HG02759 (cell line): ENCODE measurements at regions not wholly inside any gene's neighbourhood (a gene's known extent, or its start where the extent isn't known, plus 50 kb on each side); places are given as distances from the start of the nearest gene placed in this dataset.

Source experiments
- ATAC-seq: cut with Tn5 transposase; IDR thresholded peaks from one replicate; pipeline ENCODE4 v1.9.1; 2021; ENCODE audit warnings: mild to moderate bottlenecking, moderate library complexity; ENCODE audit not compliant: unreplicated experiment

DNA sequence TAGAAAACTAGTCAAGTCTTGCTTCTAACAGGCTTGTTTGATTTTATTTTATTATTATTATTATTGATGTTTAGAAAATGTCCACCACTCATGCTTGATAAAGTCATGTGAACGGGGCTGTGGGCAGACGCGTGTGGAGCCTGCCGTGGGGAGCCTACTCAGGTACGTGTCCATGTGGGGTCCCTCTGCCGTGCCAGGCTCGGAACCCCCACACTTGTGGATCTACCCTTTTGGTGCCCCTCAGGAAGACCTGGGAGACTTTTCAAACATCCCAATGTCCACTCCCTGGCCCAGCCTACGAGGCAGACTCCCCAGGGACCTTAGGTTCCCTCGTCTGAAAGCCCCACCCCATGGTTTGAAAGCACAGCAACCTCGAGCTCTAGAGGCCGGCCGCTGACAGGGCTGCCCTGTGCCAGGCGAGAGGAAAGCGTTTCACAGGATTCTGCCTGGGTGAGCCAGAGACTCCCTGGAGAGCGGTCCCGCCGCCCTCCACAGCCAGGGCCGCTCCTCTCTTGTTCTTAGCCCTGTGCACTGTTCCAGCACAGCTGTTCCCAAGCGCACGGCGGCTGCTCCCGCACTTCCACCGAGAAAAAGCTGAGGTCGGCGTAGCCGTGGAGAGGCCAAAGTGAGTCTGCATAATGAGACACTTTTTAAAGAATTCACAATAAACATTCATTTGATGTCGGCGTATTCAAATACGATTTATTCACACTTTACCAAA is 249.7 kb downstream of the TTLL2 start:
- ATAC-seq = no peak

DNA sequence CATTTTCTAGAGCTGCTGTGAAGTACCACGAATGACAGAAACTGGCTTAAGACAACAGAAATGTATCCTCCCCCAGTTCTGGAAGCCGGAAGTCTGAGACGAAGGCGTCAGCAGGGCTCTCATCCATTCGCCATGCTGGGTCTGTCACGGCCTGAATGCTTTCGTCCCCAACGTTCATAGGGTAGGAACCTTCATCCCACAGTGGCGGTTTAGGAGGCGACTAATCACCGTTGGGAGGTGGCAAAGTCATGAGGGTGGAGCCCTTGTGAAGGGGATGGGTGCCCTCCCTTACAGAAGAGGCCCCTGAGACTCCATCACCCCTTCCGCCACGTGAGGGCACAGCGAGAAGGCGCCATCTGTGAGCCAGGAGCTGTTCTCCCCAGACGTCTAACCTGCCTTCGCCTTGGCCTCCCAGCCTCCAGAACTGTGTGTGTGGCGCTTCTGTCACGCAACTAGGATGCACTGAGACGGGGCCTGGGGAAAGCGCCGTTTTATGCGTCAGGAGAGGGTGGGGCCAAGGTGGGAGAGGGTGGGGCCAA is 250.3 kb downstream of the TTLL2 start:
- no peak for ATAC-seq

DNA sequence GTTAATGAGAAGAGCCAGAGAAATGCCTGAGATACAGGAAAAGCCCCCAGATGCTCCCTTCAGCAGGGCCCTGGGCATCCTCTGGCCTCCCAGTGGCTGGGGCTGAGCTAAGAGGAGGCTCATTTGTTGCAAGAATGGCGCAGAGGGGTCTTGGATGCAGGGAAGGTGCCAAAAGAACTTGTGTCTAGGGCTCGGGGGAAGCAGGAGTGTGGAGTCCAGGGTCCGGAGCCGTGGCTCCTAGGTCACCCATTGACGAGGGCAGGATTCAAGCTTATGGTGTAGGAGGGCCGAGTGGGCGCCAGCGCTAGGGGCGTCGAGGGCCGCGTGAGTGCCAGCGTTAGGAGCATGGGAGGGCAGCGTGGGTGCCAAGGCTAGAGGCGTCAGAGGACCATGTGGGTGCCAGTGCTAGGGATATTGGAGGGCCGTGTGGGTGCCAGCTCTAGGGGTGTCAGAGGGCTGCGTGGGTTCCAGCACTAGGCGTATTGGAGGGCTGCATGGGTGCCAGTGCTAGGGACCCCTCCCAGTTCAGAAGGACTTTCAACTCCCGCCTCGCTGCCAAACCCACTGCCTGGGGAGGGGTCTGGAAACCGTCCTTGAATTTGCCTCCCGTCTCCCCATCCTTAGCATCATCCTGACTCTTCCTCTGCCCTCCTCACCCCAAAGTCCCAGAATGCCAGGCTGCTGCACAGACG is 250.5 kb upstream of the AFDN start:
- ATAC-seq = no peak

DNA sequence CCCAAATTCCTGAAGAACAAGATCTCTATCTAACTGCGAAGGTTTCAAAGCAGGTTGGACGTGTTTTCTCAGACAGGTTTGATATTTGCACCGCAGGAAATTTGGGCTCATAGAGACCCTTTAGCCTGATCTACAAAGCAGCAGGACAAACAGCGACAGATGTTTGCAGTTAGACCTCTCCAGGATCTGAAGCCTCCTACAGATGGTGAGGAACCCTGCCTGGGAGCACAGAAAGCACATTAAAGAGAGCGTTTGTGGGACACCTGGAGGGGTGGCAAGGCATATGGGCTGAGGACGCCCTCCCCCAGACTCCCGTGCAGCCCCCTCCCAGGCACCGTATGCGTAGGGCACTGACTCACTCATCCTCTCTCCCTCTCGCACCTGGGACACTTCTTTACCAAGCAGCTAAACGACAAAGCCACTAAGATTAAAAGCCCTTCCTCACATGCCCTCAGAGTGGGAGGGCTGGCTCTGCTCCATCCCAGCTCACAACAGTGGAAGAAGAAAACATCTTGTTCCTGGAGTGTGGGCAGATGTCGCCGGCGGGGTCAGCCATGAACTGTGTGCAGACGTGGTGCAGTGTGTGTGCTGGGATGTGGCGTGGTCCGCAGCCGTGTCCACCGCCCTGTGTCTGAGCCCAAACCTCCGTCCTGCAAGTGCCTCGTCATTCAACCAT is 249.7 kb upstream of the AFDN start:
- ATAC-seq = no peak

DNA sequence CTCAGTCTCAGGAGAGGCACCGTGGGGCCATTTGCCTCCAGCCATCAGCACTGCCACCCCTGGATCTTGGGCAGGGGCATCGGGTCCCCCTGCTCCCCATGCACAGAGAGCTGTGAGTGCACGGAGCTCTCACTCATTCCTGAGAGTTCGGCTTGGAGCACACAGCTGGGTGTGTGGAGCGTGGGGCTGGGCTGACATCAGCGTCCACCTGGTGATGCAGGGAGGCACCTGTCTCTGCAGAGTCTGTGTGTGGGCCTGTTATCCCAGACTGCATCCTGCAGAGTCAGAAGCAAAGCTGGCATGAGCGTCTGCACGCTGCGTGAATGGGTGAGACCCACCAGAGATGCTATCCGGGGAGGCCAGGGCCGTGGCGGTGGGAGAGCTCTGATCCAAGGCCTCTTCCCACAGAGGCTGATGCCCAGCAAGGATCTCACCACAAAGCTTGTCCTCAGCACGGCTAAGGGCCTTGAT is 248.8 kb upstream of the AFDN start:
- ATAC-seq = no peak

DNA sequence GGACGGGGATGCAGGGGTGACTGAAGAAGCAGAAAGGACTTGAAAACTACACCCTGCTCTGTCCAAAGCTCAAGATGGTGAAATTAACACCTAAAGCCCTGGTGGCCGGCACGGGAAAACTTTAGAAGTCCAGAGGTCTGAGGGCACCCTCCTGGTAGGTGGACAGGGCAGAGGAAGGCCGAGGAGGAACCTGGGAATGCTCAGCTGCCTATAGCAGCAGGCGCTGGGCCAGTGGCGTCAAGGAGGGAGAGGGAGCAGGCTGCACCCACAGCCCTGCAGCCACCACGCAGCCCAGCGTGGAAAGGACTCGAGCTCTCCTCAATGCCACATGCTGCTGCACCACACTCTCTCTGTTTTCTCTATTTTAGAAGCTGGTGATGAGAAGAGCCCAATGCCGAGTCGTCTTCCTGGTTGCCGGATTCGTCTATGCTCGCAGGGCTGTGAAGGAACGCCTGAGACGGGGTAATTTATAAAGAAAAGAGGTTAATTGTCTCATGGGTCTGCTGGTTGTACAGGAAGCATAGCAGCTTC is 248.3 kb upstream of the AFDN start:
- ATAC-seq = no peak

DNA sequence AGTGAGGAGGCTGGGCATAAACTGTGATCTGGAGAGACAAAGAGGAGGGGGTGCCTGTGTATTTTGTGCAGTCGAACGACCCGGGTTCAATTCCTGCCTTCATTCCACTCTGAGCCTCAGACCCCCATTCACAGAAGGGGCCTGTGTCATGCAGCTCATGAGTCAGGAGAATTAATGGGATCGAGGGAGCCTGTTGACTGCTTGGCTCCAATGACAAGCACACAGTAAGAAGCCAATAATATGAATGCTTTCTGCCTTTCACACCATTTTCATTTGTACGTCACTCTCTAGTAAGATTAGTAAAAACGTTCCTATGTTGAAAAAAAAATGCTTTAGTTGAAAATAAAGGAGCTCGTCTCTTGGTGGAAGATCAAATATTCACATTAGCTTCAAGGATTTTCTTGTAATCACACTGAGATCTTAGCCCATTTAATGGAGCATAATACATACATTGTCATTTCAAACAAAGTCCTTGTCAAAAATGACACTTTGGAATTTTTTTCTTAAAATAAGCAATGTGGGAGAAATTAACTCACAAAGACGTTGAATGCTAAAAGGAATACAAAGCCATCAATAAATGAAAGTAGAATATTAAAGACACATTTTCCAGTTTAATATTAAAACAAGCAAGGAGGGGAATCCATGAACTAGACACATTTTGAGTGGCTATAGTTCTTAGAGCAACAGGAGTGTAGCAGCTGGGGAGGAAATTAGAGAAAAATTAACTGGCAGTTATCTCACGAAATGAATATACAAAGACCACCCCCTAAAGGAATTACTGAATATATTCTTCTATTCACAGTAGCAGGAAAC is 246.7 kb upstream of the AFDN start:
- ATAC-seq = no peak

DNA sequence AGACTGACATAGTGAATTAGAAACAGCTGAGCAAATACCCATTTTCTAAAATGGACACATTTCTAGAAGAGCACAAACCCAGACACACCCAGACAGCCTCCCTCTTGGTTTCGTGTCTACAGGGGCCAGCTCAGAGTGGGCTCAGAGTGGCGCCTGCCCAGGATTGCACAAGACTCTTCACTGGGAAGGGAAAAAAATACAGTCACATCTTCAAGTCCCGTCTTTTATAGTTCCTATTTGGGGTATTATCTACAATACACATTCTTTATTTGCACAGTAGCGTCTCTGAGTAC is 246.1 kb upstream of the AFDN start:
- ATAC-seq = no peak

DNA sequence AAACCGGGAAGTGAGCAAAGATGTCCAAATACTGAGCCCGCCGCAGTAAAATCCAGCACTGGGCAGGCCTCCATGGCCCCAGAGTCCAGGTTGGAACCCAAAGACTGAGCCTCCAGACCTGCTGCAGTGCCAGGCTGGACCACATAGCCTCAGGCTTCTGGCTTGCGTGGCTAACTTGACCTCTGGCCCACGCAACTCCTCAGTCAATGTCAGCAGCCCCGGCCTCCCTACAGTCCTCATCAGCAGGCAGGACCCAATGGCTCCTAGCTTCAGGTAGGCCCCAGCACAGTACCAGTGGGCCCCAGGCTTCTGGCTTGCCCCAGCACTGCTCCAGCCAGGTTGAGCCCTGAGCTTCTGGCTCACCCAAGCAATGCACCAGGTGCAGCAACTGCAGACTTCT is 245.1 kb upstream of the AFDN start:
- no peak for ATAC-seq

DNA sequence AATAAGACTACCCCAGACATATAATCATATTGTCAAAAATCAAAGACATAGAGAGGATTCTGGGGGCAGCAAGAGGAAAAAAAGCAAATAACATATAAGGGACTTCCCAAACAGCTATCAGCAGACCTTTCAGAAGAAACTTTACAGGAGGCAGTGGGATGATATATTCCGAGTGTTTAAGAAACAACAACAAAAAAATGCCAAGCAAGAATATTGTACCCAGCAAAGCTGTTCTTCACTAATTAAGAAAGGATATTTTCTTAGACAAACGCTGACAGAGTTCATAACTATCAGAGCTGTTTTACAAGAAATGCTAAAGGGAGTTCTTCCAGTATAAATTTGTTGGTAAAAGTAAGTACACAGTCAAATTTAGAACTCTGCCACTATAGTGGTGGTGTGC is 243.3 kb upstream of the AFDN start:
- no peak for ATAC-seq

DNA sequence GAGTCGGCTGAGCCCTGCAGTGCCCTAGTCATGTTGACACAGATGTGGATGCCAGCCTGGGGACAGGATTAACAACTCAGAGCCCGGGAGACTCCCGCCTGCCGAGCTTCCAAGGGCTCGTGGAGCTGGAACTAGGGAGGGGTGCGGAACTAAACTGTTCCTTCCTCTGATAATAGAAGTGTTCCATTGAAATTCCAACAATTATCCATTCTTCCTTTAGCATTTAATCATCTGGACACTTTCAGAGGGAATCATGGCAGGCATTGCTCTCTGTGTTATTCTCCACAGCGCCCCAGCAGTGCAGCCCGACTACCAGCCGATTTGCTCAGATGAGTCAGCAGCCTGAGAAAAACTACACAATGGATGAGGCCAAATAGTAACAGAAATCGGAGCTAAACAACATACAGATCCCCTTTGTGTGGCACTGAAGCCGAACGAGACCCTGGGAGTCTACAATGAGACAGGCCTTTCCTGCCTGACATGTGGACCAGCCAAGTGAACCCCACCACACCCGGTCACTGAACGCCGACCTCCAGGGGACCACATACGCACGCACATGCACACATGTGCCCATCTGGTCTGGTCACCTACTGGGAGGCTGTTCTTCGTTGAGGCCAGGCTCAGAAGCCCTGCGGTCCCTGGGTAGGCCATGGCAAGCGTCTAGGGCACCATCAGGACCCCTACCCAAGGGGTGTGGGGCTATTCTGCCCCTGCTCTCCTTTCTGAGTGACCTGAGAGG is 238.4 kb upstream of the AFDN start:
- no peak for ATAC-seq

DNA sequence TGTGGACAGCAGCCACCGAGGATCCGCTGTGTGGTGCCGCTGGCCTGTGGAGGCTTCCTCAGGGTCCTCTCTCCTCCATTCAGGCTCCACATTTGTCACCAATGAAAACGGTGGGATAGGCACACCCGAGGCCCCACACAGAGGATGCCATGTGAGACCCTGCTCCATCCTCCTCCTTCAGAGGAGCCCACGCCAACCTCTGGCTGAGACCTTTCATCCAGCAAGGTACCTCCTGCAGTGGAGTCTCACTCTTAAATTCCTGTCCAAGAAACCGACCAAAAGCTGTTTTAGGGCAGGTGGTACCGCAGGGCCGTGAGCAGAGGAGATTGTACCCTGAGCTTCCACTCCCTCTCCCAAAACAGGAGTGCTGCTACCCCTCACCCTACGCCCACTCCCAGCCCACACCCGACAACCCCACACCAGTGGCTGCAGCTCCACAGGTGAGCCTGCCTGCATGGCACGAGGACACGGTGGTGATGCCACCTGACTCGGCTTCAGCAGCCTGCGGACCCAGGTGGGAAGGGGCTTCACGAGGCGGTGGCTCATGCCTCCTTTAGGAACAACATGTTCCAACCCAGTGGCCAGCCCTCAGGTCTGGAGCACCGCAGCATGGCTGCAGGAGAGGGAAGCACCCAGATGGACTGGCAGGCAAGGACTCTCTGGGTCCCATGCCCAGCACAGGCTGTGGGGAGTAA is 237.6 kb upstream of the AFDN start:
- ATAC-seq = no peak

DNA sequence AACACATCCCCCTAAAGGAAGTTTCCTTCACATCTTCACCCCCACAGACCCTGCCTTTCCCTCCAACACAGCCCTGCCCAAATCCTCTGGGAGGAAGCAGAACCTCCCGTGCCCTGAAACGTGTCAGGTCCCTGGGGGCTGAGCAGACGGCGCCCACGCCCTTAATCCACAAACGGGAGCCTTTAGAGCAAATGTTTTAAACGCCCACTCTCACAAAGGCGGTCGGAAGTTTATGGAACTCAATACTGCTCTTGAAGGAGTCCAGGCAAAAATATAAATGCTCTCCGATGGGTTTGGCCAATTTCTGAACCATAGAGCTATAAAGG is 237.1 kb upstream of the AFDN start:
- no peak for ATAC-seq

DNA sequence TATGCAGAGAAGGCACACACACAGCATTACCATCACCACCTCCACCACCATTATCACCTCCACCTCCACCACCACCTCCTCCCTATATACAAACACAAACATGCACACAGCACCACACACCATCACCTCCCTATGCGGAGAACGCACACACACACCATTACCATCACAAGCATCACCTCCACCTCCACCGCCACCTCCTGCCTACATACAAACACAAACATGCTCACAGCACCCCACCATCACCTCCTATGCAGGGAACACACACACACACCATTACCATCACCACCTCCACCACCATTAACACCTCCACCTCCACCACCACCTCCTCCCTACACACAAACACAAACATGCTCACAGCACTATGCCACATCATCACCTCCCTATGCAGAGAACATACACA is 236.5 kb upstream of the AFDN start:
- ATAC-seq = no peak
